ENCODE measurements at regions not wholly inside any gene's neighbourhood (a gene's known extent, or its start where the extent isn't known, plus 50 kb on each side); places are given as distances from the start of the nearest gene placed in this dataset. TPM values are rescaled to one million over a fixed set of nuclear protein-coding genes. Genes with fewer than 3 reads are reported as not detected.

- DNase-seq (ENCODE audit: low spot score): no peak
- Mint-ChIP-seq H3K4me3 (ENCODE audit: unreplicated experiment) (no peak overlapping the region), H3K4me1 (ENCODE audit: low read depth) (no peaks in the 10 kb centered on the region), H3K27me3 (ENCODE audit: low read depth) (no peaks in the 10 kb centered on the region), H3K27ac (ENCODE audit: unreplicated experiment) (no peak overlapping the region), H3K36me3 (ENCODE audit: low read depth) (no peaks in the 10 kb centered on the region), H3K9me3 (ENCODE audit: low read depth) (no peaks in the 10 kb centered on the region)
- no peak for TF ChIP-seq CTCF (IDR thresholded peaks at IDR 0.05)
These were observed 59.6 kb upstream of the CDH2 start for GRCh38 chr18:28236487-28236886.

Small RNA genes lying in the stretch of these regions (microRNA-seq; reads per million reads assigned to microRNA genes)
- not detected for gene MIR302F (ENCODE audit: borderline number of aligned reads)
